ENCODE measurements at regions not wholly inside any gene's neighbourhood (a gene's known extent, or its start where the extent isn't known, plus 50 kb on each side); places are given as distances from the start of the nearest gene placed in this dataset.

DNA sequence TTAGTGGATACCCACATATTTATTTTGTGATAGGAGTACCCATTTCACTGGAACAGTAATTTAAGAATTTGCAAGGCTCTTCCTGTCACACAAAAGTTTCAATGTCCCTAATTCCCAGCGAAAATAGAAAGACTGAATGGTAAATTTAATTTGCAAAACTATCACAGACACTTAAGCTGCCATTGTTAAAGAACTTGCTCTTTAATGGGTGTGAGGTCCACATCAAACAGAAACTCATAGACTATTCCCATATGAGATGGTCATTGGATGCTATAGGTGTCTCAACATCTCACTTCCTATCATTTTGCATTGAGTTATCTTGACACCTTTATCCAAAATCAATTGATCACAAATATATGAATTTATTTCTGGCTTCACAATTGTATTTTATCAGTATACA, 415.9 kb downstream of the GPAM start:
- no peaks in the 10 kb centered on the region for H3K27me3 Mint-ChIP-seq (ENCODE audit: insufficient read depth, low read depth, poor library complexity)
- no peak overlapping the region for H2AFZ ChIP-seq
- peaks cover 20% of the 10 kb centered on the region for H3K4me1 ChIP-seq (ENCODE audit: insufficient read depth)
- H3F3A ChIP-seq (replicated peaks; ENCODE audit: low read depth) = no peaks in the 10 kb centered on the region
- no peaks in the 10 kb centered on the region for H3K27me3 ChIP-seq (ENCODE audit: insufficient read depth)
- H3K27ac ChIP-seq (ENCODE audit: low read depth) = no peak overlapping the region
- H3K36me3 ChIP-seq (ENCODE audit: insufficient read depth) = no peaks in the 10 kb centered on the region
- 0 out of 2 replicates have a peak, but pooled peaks cover 4% of the 10 kb centered on the region for H3K9me2 ChIP-seq (ENCODE audit: insufficient read depth)
- H3K4me2 ChIP-seq = 0 out of 2 replicates have a peak overlapping the region, but pooled peaks have one; percentile 13
- H3K4me1 Mint-ChIP-seq = peaks cover 21% of the 10 kb centered on the region
- no peak overlapping the region for H3K4me3 ChIP-seq
- TF ChIP-seq NANOG (IDR thresholded peaks at IDR 0.05; ENCODE audit: borderline replicate concordance) (peak; percentile 95), POLR2AphosphoS5 (IDR thresholded peaks at IDR 0.05; ENCODE audit: low read depth) (no peak)
- no peaks in the 10 kb centered on the region; the same call in 2 of the 3 replicates for H3K9me3 Mint-ChIP-seq
- H3K4me3 Mint-ChIP-seq = no peak overlapping the region
- ATAC-seq (no peak), DNase-seq (ENCODE audit: low spot score) (peak; percentile 12)
- H3K27ac Mint-ChIP-seq = no peak overlapping the region
- no peaks in the 10 kb centered on the region for H3K36me3 Mint-ChIP-seq (ENCODE audit: low read depth)
- H3K79me2 ChIP-seq (replicated peaks; ENCODE audit: insufficient read depth) = no peaks in the 10 kb centered on the region
- no peaks in the 10 kb centered on the region for H4K20me1 ChIP-seq (replicated peaks; ENCODE audit: insufficient read depth)

DNA sequence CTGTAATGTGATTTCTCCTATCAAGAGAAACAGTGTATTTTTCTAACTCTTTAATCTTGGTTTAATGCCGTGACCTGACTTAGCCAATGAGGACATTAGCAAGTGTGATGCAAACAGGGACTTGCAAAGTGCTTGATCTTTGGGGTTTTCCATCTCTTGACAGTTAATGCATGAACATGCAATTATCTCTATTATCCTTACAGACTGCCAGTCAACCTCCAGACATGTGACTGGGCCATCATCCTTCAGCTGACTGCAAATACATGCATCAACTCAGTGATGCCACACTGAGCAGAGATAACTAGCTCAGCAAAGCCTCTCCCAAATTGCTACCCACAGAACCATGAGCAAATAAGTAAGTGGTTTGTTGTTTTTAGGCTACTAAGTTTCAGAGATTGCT, 409.6 kb downstream of the GPAM start:
- Histone ChIP-seq H3K36me3 (ENCODE audit: insufficient read depth) (no peaks in the 10 kb centered on the region), H3K27me3 (ENCODE audit: insufficient read depth) (no peaks in the 10 kb centered on the region), H3K27ac (ENCODE audit: low read depth) (no peak overlapping the region), H3K79me2 (replicated peaks; ENCODE audit: insufficient read depth) (no peaks in the 10 kb centered on the region), H3K4me2 (no peak overlapping the region), H3K4me1 (ENCODE audit: insufficient read depth) (no peaks in the 10 kb centered on the region), H3K4me3 (no peak overlapping the region), H2AFZ (no peak overlapping the region), H3K9me2 (ENCODE audit: insufficient read depth) (peaks cover 11% of the 10 kb centered on the region), H3F3A (replicated peaks; ENCODE audit: low read depth) (no peaks in the 10 kb centered on the region), H4K20me1 (replicated peaks; ENCODE audit: insufficient read depth) (no peaks in the 10 kb centered on the region)
- Mint-ChIP-seq H3K4me1 (no peaks in the 10 kb centered on the region), H3K36me3 (ENCODE audit: low read depth) (no peaks in the 10 kb centered on the region; the same call in 2 of the 3 replicates), H3K9me3 (no peaks in the 10 kb centered on the region; the same call in 2 of the 3 replicates), H3K4me3 (no peak overlapping the region), H3K27me3 (ENCODE audit: insufficient read depth, low read depth, poor library complexity) (no peaks in the 10 kb centered on the region), H3K27ac (no peak overlapping the region)
- ATAC-seq (no peak), DNase-seq (ENCODE audit: low spot score) (no peak)
- no peak for TF ChIP-seq JUNB (IDR thresholded peaks at IDR 0.05; ENCODE audit: unreplicated experiment)
- TF ChIP-seq, protein P1, sequence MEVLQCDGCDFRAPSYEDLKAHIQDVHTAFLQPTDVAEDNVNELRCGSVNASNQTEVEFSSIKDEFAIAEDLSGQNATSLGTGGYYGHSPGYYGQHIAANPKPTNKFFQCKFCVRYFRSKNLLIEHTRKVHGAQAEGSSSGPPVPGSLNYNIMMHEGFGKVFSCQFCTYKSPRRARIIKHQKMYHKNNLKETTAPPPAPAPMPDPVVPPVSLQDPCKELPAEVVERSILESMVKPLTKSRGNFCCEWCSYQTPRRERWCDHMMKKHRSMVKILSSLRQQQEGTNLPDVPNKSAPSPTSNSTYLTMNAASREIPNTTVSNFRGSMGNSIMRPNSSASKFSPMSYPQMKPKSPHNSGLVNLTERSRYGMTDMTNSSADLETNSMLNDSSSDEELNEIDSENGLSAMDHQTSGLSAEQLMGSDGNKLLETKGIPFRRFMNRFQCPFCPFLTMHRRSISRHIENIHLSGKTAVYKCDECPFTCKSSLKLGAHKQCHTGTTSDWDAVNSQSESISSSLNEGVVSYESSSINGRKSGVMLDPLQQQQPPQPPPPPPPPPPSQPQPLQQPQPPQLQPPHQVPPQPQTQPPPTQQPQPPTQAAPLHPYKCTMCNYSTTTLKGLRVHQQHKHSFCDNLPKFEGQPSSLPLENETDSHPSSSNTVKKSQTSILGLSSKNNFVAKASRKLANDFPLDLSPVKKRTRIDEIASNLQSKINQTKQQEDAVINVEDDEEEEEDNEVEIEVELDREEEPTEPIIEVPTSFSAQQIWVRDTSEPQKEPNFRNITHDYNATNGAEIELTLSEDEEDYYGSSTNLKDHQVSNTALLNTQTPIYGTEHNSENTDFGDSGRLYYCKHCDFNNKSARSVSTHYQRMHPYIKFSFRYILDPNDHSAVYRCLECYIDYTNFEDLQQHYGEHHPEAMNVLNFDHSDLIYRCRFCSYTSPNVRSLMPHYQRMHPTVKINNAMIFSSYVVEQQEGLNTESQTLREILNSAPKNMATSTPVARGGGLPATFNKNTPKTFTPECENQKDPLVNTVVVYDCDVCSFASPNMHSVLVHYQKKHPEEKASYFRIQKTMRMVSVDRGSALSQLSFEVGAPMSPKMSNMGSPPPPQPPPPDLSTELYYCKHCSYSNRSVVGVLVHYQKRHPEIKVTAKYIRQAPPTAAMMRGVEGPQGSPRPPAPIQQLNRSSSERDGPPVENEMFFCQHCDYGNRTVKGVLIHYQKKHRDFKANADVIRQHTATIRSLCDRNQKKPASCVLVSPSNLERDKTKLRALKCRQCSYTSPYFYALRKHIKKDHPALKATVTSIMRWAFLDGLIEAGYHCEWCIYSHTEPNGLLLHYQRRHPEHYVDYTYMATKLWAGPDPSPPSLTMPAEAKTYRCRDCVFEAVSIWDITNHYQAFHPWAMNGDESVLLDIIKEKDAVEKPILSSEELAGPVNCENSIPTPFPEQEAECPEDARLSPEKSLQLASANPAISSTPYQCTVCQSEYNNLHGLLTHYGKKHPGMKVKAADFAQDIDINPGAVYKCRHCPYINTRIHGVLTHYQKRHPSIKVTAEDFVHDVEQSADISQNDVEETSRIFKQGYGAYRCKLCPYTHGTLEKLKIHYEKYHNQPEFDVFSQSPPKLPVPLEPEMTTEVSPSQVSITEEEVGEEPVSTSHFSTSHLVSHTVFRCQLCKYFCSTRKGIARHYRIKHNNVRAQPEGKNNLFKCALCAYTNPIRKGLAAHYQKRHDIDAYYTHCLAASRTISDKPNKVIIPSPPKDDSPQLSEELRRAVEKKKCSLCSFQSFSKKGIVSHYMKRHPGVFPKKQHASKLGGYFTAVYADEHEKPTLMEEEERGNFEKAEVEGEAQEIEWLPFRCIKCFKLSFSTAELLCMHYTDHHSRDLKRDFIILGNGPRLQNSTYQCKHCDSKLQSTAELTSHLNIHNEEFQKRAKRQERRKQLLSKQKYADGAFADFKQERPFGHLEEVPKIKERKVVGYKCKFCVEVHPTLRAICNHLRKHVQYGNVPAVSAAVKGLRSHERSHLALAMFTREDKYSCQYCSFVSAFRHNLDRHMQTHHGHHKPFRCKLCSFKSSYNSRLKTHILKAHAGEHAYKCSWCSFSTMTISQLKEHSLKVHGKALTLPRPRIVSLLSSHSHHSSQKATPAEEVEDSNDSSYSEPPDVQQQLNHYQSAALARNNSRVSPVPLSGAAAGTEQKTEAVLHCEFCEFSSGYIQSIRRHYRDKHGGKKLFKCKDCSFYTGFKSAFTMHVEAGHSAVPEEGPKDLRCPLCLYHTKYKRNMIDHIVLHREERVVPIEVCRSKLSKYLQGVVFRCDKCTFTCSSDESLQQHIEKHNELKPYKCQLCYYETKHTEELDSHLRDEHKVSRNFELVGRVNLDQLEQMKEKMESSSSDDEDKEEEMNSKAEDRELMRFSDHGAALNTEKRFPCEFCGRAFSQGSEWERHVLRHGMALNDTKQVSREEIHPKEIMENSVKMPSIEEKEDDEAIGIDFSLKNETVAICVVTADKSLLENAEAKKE (CRISPR knock-in tag; IDR thresholded peaks at IDR 0.05) = no peak
